ENCODE measurements at regions not wholly inside any gene's neighbourhood (a gene's known extent, or its start where the extent isn't known, plus 50 kb on each side); places are given as distances from the start of the nearest gene placed in this dataset.

DNA sequence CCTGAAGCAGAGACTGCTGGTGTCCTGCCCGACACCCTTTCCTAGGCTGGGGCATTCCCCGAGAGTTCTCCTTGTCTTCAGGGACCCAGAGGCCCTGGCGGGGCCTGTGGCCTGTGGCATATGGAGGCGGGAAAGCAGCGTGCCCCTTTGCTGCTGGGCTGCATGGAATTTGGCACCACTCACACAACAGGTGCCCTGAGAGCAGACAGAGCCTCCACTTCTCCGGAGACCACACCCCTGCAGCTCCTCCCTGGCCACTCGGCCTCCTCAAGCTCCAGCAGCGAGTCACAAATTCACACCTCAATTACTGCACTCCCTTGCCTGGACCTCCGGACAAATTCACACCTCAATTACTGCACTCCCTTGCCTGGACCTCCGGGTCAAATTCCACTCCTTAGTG lies 1375.2 kb downstream of the TBC1D22A start:
- DNase-seq: no peak

DNA sequence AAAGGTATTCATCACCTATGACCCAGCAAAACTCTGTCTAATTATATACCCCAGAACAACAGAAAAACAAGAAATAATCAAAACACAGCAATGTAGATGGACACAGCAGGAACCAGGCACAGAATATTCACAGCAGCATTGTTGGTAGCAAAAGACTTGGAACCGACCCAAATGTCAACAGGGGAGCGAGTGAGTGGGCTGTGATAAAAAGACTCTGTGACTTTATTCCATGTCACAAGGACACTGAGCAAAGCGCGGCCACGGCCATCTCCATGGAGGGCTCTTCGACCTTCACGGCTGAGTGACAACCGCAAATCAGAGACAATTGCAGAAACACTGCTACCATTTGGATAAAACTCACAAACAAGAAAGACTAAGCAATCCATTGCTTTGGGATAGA lies 1373.1 kb downstream of the TBC1D22A start:
- no peak for DNase-seq

DNA sequence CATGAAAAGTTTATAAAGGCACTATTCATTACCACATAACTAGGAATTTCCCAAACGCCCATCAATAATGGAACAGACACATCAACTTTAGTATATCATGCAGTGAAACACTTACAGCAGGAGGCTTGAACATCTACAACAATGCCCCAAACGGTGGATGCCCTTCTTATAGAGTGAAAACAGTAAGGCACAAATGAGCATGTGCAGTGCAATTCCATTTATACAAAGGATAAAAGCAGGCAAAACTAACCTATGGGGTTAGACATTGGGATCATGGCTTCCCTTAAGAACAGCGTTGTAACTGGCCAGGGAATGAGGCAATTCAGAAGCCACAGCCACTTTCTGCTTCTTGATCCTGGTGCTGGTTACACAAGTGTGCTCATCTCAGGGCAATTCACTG lies 1363.0 kb downstream of the TBC1D22A start:
- DNase-seq: no peak

DNA sequence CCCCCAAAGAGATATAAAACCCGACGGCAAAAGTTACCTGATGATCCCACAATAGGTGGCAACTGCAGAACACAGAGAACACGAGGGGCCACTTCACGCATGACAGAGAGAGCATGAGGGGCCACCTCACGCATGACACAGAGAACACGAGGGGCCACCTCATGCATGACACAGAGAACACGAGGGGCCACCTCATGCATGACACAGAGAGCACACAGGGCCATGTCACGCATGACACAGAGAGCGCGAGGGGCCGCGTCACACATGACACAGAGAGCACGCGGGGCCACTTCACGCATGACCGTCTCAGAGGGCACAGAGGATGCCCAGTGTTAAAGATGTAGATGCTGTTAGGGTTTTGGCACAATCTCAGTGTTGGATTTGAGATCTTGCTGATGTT lies 1359.5 kb downstream of the TBC1D22A start:
- DNase-seq: no peak

DNA sequence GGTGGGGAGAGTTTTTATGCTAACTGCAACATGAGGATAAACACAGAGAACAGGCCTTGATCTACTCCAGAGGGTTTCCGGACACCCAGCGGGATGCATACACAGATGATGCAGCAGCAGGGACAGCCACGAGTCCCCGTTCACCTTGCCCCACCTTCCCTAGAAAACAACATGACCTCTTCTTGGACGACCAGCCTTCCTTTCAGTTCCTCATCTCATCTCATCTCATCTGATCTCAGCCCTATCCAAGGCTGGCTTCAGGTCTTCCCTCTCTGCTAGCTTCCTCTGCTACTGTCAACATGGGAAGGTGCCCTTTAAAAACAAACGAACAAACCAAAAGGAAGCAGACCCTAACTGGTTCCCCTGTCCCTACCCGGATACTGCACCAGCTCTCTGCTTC lies 1356.2 kb downstream of the TBC1D22A start:
- DNase-seq: no peak

DNA sequence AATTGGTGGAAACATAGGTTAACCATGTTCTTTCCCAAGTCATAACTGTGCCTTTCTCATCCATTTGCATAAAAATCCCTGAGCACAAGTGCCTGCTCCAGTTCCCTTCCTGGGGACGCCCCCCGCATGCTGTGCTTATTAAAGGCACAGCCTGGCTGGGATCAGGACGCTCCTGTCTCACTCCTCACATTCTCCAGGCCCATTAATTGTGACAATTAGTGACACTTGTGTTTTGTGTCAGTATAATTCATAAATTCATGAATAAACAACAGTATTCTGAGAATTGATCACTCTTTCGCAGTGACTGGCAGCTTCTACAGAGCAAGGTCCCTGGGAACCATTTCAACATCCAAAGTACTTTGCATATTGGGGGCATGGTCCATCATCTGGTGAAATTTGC lies 1354.4 kb downstream of the TBC1D22A start:
- DNase-seq: no peak

DNA sequence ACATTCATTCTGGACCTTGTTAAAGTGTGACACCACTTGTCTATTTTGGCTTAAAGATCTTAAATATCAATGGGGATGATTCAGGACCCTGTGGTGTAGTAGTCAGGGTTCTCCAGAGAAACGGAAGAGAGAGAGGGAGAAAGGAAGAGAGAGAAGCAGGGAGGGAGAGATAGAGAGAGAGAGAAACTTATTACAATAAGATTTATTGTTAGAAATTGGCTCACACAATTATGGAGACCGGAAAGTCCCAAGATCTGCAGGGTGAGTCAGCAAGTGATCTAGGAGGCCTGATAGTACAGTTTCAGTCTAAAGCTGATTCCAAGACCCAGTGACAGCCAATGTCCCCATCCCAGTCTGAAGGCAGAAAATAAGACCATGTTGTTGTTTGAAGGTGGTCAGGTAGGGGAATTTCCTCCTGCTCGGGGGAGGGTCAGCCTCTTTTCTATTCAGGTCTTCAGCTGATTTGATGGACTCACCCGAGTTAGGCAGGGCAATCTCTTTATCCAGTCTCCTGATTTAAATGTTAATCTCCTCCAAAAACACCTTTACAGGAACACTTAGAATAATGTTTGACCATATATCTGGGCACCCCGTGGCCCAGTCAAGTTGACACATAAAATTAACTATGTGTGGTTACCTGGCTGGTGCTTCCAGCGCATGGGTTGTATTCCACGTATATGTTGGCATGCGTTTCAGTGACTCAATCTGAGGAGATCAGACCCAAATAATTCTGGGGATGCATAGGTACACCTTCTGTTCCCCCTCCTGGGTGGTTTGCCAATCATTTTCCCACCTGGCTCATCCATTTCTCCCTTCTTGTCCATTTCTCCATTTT lies 1350.5 kb downstream of the TBC1D22A start:
- no peak for DNase-seq

DNA sequence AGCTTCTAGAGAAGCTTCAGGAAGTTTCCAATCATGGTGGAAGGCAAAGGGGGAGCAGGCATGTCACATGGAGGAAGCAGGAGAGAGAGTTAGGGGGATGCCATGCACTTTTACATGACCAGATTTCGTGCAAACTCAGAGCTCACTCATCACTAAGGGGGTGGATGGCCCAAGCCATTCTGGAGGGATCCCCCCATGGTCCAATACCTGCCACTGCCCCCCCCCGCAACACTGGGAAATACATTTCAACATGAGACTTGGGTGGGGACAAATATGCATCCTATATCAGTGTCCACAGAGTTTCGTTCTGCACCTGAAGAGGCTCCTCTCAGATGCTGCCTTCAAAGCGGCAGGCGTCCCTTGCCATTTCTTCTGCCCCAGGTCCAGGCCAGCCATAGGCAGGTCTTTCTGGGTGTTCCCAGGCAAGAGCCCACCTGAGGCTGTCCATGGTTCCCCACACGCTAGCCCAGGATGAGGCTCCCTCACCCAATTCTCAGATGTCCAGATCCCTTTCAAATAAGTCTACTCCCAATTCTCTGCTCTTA lies 1344.3 kb downstream of the TBC1D22A start:
- DNase-seq: no peak

DNA sequence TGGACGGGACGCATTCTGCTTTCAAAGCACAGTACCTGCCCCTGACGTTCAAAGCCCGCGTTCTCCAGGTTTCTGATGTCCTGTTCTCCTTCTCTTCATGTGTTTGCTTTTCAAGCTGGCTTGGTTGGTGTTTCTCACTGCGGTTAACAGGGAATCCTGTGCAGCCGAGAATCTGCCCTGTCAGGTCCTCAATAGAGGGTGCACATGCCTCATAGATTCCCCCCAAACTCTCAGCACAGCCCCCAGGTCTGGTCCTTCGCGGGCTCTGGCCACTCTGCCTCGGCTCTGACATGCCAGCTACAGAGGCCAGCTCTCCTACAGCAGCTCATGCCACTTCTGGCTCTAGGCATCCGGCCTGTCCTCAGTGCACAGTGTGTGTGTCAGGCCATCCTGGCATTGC lies 1343.8 kb downstream of the TBC1D22A start:
- no peak for DNase-seq

DNA sequence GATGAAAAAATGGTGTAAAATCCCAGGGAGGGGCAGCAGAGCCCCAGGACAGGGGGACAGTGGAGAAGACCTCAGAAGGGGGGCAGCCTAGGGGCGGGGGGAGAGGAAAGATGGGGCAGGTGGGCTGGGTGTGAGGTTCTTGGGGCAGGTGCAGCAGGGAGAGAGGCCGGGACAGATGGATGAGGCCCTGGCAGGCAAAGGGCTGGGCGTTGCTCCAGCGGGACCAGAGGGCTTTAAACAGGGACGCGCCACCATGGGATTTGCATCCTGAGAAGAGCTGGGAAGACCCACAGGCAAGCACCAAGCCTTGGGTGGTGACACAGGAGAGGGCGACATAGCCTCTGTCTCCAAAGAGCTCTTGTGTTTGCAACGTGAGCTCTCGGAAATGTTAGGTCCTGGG lies 1342.8 kb downstream of the TBC1D22A start:
- no peak for DNase-seq

DNA sequence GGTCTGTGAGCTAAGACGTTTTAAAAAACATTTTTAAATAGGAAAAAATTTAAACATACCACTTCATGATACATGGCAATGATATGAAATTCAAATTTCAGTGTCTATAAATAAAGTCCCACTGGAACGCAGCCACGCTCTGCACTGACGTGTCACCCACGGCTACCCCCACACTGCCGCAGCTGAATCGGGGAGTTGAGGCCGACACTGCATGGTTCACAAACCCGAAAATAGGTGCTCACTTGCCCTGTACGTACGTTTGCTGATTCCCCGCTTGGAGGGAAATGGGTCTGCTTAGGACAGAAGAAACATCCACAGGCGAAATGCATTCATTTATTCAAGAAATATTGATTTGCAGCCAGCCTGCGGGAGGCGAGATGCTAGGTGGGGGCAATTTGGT lies 1342.3 kb downstream of the TBC1D22A start:
- DNase-seq: no peak

DNA sequence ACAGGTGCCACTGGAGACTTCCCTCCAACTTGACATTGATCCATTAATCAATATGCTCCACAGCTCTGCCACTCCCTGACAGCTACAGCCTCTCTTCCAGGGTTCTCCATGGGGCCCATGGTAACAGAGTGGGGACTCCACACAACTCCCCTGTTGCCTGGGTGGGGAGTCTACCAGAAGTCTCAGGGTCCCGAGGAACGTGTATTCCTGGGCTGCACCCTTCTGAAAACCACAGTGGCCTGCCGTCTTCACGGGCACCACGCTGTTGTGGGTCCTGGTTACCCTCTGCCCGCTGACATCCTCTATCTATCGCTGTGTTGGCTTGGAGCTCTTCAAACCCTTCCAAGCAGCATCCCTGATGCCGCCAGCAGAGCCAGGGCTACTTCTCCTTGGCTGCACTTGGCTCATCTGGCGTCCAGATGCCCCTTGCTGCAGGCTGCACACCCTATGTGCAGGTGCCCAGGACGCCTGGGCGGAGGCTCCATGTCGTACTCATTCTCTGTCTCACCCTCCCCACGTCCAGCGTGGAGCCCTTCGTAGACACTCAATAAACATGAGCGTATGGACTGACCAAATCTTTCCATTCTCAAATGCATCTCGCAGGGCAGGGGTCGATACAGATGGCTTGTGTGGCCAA lies 1341.8 kb downstream of the TBC1D22A start:
- no peak for DNase-seq

DNA sequence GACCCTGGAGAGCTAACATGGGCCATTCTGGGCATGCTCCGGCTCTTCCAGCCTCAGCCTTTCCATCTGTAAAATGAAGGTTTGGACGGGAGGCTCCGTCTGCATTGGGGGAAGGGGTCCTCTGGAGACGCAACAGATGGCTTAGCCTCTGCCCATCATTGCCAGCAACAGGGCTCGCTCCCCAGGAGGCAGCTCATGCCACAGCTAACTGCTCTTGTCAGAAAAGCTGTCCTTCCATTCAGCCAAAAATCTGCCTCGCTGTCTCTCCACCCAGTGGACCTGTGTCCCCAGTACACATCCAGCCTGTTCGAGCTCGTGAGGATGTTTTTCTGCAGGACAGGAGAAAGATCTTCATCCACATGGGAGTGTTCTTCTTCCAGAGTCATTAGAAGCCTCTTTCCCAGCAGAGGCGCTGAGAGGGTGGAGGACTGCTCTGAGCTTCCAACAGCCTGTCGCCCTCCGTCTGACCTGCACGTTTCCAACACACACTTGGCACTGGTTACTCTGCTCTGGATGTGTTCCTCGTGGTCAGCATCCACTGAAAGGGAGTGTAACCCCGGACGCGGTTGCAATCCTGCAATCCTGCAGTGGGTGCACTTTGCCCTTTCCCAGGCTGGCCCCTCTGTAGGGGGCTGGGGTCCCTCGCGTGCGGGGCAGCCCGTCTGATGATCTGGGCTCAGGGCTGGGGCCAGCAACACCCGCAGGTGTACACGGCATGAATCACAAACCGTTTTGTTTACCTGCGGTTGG lies 1340.9 kb downstream of the TBC1D22A start:
- DNase-seq: no peak

DNA sequence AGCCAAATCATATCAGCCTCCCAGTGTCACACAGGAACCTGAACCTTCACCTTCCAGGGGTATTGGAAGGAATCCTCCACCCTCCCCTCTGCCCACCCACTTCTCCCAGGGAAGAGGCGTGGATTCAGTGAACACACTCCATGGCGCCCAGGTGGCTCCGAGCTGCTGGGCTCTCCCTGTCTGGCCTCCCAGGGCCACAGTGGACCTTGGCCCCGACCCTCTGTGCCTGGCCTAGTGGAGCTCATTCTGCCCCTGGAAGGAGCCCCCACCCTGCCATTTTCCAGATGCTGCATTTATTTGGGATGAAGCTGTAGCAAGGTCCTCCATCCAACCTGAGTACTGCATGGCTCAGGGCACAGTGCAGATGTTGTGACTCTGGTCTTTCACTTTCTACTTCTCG lies 1340.1 kb downstream of the TBC1D22A start:
- DNase-seq: no peak

DNA sequence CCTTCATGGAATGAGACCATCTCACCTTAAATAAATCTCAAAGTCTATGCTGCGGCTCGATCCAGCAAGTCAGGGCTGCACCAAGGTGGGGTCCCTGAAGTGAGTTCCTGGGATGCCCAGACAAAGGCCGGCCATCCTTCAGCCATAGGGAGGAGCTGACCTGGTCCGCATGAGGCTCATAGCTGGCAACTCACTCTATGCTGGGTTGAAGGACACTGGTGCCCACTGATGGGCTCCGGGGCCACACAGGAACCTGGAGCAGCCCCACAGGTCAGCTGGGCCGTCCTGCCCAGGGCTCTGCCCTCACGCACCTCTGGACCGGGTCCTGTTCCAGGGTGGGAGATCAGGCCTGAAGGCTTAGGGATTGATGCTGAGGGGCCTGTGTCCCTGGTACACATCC lies 1339.3 kb downstream of the TBC1D22A start:
- no peak for DNase-seq

DNA sequence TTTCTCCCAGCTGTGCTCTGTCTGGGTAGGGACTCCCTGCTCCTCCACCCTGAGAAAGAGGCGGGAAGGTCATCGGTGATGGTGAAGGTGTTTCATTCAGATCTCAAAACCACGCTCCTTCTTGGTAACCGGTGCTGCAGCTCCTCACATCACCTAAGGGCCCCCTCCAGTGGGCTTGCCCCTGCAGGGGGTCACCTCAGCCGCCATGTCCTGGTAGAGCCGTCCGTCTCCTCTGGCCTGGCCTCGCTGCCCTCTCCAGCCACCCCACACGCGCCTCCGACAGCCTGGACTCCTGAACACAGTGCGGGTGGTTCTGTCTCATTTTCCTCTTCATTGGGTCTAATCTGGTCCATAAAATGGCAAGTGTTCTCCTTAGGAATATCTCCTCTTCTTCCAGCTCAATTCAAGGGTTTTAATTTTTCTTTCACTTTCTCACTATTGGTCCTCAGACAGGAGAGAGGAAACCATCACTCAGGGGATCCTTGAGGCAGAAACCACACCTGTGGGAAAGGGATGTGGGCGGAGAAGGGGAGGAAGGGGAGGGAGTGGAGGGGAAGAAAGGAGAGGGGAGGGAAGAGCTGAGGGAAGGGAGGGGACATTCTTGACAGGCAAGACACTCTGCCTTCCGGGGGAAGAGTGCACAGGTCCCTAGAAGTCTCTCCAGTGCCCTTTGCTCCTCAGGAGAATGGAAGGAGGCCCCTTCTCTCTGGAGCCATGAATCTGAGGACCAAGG lies 1338.4 kb downstream of the TBC1D22A start:
- no peak for DNase-seq

DNA sequence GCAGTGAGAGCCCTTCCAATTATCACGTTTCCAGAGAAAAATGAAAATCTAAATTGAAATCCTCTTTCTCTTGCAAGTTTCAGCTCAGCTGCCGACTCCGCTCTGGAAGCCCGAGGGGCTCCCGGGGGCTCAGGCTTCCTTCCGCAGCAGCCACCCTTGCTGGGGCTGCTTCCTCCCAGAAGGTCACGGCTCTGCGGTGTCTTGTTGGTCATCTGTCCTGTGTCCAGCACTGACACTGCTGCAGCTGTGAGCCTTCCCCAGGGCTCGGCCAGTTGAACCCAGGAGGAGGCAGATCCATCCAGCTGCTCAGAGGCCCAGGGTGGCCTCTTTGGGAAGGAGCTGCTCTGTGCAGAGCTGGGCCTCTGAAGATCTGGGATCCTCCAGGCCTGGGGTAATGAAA lies 1337.2 kb downstream of the TBC1D22A start:
- no peak for DNase-seq

DNA sequence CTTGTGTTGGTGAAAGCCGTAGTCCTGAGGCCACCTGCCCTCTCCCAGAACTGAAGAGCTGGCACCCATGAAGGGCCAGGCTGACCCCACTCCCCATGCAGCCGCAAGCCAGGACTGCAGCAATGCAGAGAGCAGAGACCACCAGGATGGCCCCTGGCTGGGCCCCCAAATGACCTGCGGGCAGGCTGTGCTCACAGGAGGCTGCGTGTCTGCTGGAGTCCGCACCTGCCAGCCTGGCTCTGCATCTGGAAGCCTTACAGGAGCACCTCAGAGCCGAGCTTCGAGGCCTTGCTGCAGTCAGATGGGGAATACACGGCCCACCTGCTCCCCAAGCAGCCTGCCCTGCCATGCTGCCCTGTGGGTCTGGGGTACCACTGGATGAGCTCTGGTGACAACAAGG lies 1336.8 kb downstream of the TBC1D22A start:
- DNase-seq: no peak

DNA sequence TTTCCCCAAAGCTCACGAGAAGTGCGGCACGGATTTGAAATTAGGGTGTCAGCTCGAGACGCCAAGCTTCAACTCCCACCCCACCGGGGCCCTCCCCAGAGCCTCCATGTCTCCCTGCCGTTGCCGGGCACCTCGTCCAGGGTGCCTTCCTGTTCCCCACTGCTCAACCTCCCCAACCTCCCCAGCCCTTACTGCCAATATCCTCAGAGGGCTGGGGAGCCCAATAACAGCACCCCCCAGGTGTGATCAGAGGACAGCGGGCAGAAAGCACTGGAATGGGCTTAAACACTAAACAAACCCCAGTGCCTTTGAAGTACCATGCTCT lies 1336.4 kb downstream of the TBC1D22A start:
- DNase-seq: no peak

DNA sequence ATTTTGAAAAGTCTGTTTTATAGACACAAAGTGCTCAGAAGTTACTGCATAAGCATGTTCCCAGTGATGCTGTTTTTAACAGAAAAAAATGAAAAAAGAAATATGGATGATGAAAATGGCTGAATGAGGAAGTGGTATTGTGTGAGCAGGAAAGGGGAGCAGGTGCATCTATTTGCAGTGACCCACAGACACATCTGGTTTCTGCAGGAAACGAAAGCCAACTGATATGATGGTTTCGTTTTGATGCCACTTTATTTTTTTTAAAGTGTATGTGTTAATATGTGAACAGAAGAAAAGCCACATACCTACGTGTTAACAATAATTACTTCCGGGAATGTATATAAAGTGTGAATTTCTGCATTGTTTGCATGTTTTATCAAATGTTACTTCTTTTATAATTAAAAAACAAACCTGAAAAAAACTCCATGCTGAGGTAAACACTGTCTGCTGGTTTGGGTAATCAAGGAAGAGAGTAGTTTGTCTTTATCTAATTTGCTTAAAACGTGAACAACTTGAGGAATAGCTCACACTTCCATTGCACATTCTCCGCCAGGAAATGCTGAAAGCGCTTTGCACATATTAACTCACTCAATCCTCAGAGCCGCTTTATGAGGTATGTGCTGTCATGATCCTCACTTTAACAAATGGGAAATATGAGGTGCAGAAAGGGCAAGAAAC lies 1335.9 kb downstream of the TBC1D22A start:
- DNase-seq: no peak

DNA sequence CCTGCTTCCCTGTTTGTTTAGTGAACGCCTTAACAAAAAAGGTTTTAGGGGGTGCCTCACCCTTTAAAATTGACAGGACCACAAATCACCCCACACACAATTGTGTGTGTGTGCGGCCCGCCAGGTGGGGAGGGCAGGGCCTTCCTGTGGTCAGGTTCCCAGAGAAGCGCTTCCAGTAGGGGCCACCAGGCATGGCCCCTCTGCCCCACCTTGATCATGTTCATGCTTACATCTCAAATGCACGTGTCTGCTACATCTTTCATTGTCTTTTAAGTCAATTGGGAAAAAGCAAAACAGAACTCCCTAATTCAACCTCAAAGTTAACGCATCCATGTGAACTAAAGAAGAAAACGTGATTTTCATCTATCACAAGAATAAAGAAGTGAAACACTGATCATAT lies 1335.3 kb downstream of the TBC1D22A start:
- DNase-seq: no peak

DNA sequence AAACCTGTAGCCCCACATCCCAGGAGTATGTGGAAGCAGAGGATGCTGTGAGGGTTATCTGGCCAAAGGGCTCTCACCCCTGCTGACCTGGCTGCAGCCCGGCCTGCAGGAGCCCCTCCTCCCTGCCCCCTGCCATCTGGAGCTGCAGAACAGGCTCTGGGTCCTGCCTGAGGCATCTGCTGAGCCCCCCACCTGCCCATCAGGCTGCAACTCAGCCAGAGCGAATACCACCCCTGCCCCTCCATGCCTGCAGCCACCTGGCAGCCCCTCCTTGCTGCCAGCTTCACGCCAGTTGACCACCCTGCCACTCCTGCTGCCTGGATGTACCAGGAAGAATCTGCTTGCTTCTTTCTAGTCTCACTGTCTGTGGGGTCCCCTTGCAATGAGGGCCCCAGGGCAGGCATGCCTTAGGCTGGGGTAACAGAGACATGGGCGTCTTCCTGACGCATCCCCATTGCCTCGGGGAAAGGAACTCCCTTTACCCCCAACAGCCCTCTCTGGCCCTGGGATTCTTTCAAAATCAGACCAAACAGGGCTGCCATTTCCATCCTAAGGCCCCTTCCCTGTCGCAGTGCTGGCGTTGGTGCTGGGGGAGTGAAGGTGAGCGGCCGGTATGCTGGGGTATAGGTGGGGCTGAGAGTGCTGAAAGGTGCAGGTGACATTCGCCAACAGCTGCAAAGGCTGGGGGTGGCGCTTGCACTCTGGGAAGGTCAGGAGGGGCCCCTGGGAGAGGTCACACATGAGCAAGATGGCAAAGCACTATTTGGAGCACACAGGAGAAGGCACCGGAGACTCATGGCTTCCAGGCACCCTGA lies 1334.6 kb downstream of the TBC1D22A start:
- DNase-seq: no peak
